ENCODE measurements at regions not wholly inside any gene's neighbourhood (a gene's known extent, or its start where the extent isn't known, plus 50 kb on each side); places are given as distances from the start of the nearest gene placed in this dataset.

- Histone ChIP-seq H3K36me3 (ENCODE audit: insufficient read depth, low read length) (no peaks in the 10 kb centered on the region), H3K9me3 (replicated peaks; ENCODE audit: low read length) (no peaks in the 10 kb centered on the region), H3K9ac (ENCODE audit: low read depth, low read length) (no peak overlapping the region), H3K4me3 (ENCODE audit: low read length) (no peak overlapping the region), H3K4me2 (ENCODE audit: low read length) (no peak overlapping the region), H3K4me1 (ENCODE audit: control insufficient read depth, insufficient read depth, low read length) (no peaks in the 10 kb centered on the region), H3K27me3 (ENCODE audit: control insufficient read depth, insufficient read depth, low read length) (no peaks in the 10 kb centered on the region)
These were observed 77.0 kb upstream of the DPH5 start for GRCh38 chr1:101102426-101103156.

- no peaks in the 10 kb centered on the region for H3K36me3 ChIP-seq (ENCODE audit: insufficient read depth, low read length)
- no peak overlapping the region for H3K9ac ChIP-seq (ENCODE audit: low read depth, low read length)
- H3K4me3 ChIP-seq (ENCODE audit: low read length), result no peak overlapping the region
- no peaks in the 10 kb centered on the region for H3K4me1 ChIP-seq (ENCODE audit: control insufficient read depth, insufficient read depth, low read length)
- H3K9me3 ChIP-seq (replicated peaks; ENCODE audit: low read length), result no peaks in the 10 kb centered on the region
- H3K27me3 ChIP-seq (ENCODE audit: control insufficient read depth, insufficient read depth, low read length), result no peaks in the 10 kb centered on the region
- no peak overlapping the region for H3K4me2 ChIP-seq (ENCODE audit: low read length)
These were observed 75.8 kb upstream of the DPH5 start for GRCh38 chr1:101101360-101101759.

- Histone ChIP-seq H3K9ac (ENCODE audit: low read depth, low read length) (no peak overlapping the region), H3K4me3 (ENCODE audit: low read length) (no peak overlapping the region), H3K4me1 (ENCODE audit: control insufficient read depth, insufficient read depth, low read length) (no peaks in the 10 kb centered on the region), H3K36me3 (ENCODE audit: insufficient read depth, low read length) (no peaks in the 10 kb centered on the region), H3K27me3 (ENCODE audit: control insufficient read depth, insufficient read depth, low read length) (no peaks in the 10 kb centered on the region), H3K4me2 (ENCODE audit: low read length) (no peak overlapping the region), H3K9me3 (replicated peaks; ENCODE audit: low read length) (no peaks in the 10 kb centered on the region)
These were observed 75.1 kb upstream of the DPH5 start for GRCh38 chr1:101100674-101101073.

GRCh38 chr1:101098907-101099306 lies 73.3 kb upstream of the DPH5 start:
- Histone ChIP-seq H3K9me3 (replicated peaks; ENCODE audit: low read length) (no peaks in the 10 kb centered on the region), H3K4me1 (ENCODE audit: control insufficient read depth, insufficient read depth, low read length) (no peaks in the 10 kb centered on the region), H3K4me2 (ENCODE audit: low read length) (no peak overlapping the region), H3K27me3 (ENCODE audit: control insufficient read depth, insufficient read depth, low read length) (no peaks in the 10 kb centered on the region), H3K9ac (ENCODE audit: low read depth, low read length) (no peak overlapping the region), H3K36me3 (ENCODE audit: insufficient read depth, low read length) (no peaks in the 10 kb centered on the region), H3K4me3 (ENCODE audit: low read length) (no peak overlapping the region)

- no peaks in the 10 kb centered on the region for H3K27me3 ChIP-seq (ENCODE audit: control insufficient read depth, insufficient read depth, low read length)
- no peaks in the 10 kb centered on the region for H3K9me3 ChIP-seq (replicated peaks; ENCODE audit: low read length)
- H3K4me3 ChIP-seq (ENCODE audit: low read length), result no peak overlapping the region
- H3K4me1 ChIP-seq (ENCODE audit: control insufficient read depth, insufficient read depth, low read length), result no peaks in the 10 kb centered on the region
- H3K36me3 ChIP-seq (ENCODE audit: insufficient read depth, low read length), result no peaks in the 10 kb centered on the region
- H3K9ac ChIP-seq (ENCODE audit: low read depth, low read length), result no peak overlapping the region
- H3K4me2 ChIP-seq (ENCODE audit: low read length), result no peak overlapping the region
These were observed 72.7 kb upstream of the DPH5 start for GRCh38 chr1:101098327-101098726.

- no peak overlapping the region for H3K4me2 ChIP-seq (ENCODE audit: low read length)
- H3K9ac ChIP-seq (ENCODE audit: low read depth, low read length), result no peak overlapping the region
- H3K4me1 ChIP-seq (ENCODE audit: control insufficient read depth, insufficient read depth, low read length), result no peaks in the 10 kb centered on the region
- H3K4me3 ChIP-seq (ENCODE audit: low read length), result no peak overlapping the region
- no peaks in the 10 kb centered on the region for H3K9me3 ChIP-seq (replicated peaks; ENCODE audit: low read length)
- no peaks in the 10 kb centered on the region for H3K27me3 ChIP-seq (ENCODE audit: control insufficient read depth, insufficient read depth, low read length)
- H3K36me3 ChIP-seq (ENCODE audit: insufficient read depth, low read length), result peaks cover 5% of the 10 kb centered on the region
These were observed 64.2 kb upstream of the DPH5 start for GRCh38 chr1:101089613-101090338.

GRCh38 chr1:101088431-101088830 lies 62.8 kb upstream of the DPH5 start:
- Histone ChIP-seq H3K4me2 (ENCODE audit: low read length) (no peak overlapping the region), H3K4me1 (ENCODE audit: control insufficient read depth, insufficient read depth, low read length) (no peaks in the 10 kb centered on the region), H3K4me3 (ENCODE audit: low read length) (no peak overlapping the region), H3K9ac (ENCODE audit: low read depth, low read length) (no peak overlapping the region), H3K9me3 (replicated peaks; ENCODE audit: low read length) (no peaks in the 10 kb centered on the region), H3K36me3 (ENCODE audit: insufficient read depth, low read length) (peaks cover 5% of the 10 kb centered on the region), H3K27me3 (ENCODE audit: control insufficient read depth, insufficient read depth, low read length) (no peaks in the 10 kb centered on the region)

- no peak overlapping the region for H3K4me2 ChIP-seq (ENCODE audit: low read length)
- H3K9me3 ChIP-seq (replicated peaks; ENCODE audit: low read length), result no peaks in the 10 kb centered on the region
- no peaks in the 10 kb centered on the region for H3K4me1 ChIP-seq (ENCODE audit: control insufficient read depth, insufficient read depth, low read length)
- no peak overlapping the region for H3K4me3 ChIP-seq (ENCODE audit: low read length)
- peaks cover 5% of the 10 kb centered on the region for H3K36me3 ChIP-seq (ENCODE audit: insufficient read depth, low read length)
- H3K9ac ChIP-seq (ENCODE audit: low read depth, low read length), result no peak overlapping the region
- H3K27me3 ChIP-seq (ENCODE audit: control insufficient read depth, insufficient read depth, low read length), result no peaks in the 10 kb centered on the region
These were observed 61.2 kb upstream of the DPH5 start for GRCh38 chr1:101086783-101087182.

GRCh38 chr1:101081496-101082488 lies 56.2 kb upstream of the DPH5 start:
- H3K4me2 ChIP-seq (ENCODE audit: low read length), result no peak overlapping the region
- no peak overlapping the region for H3K9ac ChIP-seq (ENCODE audit: low read depth, low read length)
- no peaks in the 10 kb centered on the region for H3K4me1 ChIP-seq (ENCODE audit: control insufficient read depth, insufficient read depth, low read length)
- H3K4me3 ChIP-seq (ENCODE audit: low read length), result no peak overlapping the region
- H3K36me3 ChIP-seq (ENCODE audit: insufficient read depth, low read length), result no peaks in the 10 kb centered on the region
- no peaks in the 10 kb centered on the region for H3K9me3 ChIP-seq (replicated peaks; ENCODE audit: low read length)
- no peaks in the 10 kb centered on the region for H3K27me3 ChIP-seq (ENCODE audit: control insufficient read depth, insufficient read depth, low read length)

- Histone ChIP-seq H3K4me2 (ENCODE audit: low read length) (no peak overlapping the region), H3K4me3 (ENCODE audit: low read length) (no peak overlapping the region), H3K4me1 (ENCODE audit: control insufficient read depth, insufficient read depth, low read length) (no peaks in the 10 kb centered on the region), H3K9ac (ENCODE audit: low read depth, low read length) (no peak overlapping the region), H3K9me3 (replicated peaks; ENCODE audit: low read length) (no peaks in the 10 kb centered on the region), H3K27me3 (ENCODE audit: control insufficient read depth, insufficient read depth, low read length) (no peaks in the 10 kb centered on the region), H3K36me3 (ENCODE audit: insufficient read depth, low read length) (no peaks in the 10 kb centered on the region)
These were observed 55.3 kb upstream of the DPH5 start for GRCh38 chr1:101080859-101081258.

GRCh38 chr1:101079341-101079740 lies 53.8 kb upstream of the DPH5 start:
- Histone ChIP-seq H3K4me1 (ENCODE audit: control insufficient read depth, insufficient read depth, low read length) (no peaks in the 10 kb centered on the region), H3K9me3 (replicated peaks; ENCODE audit: low read length) (no peaks in the 10 kb centered on the region), H3K4me2 (ENCODE audit: low read length) (no peak overlapping the region), H3K9ac (ENCODE audit: low read depth, low read length) (no peak overlapping the region), H3K27me3 (ENCODE audit: control insufficient read depth, insufficient read depth, low read length) (no peaks in the 10 kb centered on the region), H3K4me3 (ENCODE audit: low read length) (no peak overlapping the region), H3K36me3 (ENCODE audit: insufficient read depth, low read length) (peaks cover 3% of the 10 kb centered on the region)

All from skeletal muscle satellite cell (primary cell).